ENCODE measurements at regions not wholly inside any gene's neighbourhood (a gene's known extent, or its start where the extent isn't known, plus 50 kb on each side); places are given as distances from the start of the nearest gene placed in this dataset.

DNA sequence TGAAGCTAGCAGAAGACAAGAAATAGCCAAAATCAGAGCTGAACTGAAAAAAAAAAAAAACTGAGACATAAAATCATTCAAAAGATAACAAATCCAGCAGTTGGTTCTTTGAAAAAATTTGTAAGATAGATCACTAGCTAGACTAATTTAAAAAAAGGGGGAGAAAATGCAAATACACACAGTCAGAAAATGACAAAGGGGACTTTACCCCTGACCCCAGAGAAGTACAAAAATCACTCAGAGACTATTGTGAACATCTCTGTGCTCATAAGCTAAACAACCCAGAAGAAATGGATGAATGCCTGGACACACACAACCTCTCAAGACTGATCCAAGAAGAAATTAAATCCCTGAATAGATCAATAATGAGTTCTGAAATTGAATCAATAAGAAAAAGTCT lies 914.3 kb upstream of the API5 start (continued):
- TF ChIP-seq, protein P1, sequence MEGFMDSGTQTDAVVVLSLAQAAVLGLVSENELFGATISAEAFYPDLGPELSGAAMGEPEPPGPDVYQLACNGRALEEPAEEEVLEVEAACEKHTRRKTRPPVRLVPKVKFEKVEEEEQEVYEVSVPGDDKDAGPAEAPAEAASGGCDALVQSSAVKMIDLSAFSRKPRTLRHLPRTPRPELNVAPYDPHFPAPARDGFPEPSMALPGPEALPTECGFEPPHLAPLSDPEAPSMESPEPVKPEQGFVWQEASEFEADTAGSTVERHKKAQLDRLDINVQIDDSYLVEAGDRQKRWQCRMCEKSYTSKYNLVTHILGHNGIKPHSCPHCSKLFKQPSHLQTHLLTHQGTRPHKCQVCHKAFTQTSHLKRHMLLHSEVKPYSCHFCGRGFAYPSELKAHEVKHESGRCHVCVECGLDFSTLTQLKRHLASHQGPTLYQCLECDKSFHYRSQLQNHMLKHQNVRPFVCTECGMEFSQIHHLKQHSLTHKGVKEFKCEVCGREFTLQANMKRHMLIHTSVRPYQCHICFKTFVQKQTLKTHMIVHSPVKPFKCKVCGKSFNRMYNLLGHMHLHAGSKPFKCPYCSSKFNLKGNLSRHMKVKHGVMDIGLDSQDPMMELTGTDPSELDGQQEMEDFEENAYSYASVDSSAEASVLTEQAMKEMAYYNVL (CRISPR knock-in tag; IDR thresholded peaks at IDR 0.05; ENCODE audit: borderline replicate concordance), result no peak
- TF ChIP-seq ZSCAN21 (CRISPR knock-in tag; IDR thresholded peaks at IDR 0.05; ENCODE audit: borderline replicate concordance) (no peak), ZNF234 (CRISPR knock-in tag; conservative IDR thresholded peaks at IDR 0.05) (no peak)

DNA sequence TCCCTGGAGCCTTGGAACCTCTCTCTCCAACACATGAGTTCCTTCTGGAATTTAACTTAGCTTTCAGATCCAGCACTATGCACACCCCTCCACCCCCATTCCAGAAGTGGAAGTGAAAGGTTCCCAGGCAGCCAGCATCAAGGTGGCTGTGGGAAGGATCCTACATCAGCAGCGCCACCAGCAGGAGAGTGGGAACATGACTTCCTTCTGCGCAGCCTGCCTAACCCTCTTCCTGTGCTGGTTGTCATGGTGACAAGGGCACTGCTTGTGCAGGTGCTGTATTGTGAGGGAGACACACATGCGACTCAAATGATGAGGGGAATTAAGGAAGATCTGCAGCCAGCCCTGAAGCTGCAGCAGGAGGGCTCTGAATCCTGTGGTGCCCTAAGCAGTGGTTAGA lies 904.5 kb upstream of the API5 start:
- in situ Hi-C loops (cut with HindIII; ENCODE audit: extremely low pct_ligation_motif_present, low pct_unique_long_range_greater_than_20kb), result no loop called here
- peaks cover 72% of the 10 kb centered on the region for H3K9me3 ChIP-seq (ENCODE audit: low read length)
- H3K27ac ChIP-seq (ENCODE audit: extremely low read length, insufficient read depth, low read length), result no peak overlapping the region
- ChIA-PET POLR2A (no interaction called here), CTCF (ENCODE audit: low intra/inter-chr PET ratio, low total read pairs) (no interaction called here)
- H3K36me3 ChIP-seq (replicated peaks in 1 of 2; ENCODE audit: control insufficient read depth in 1 of 2, insufficient read depth in 2 of 2, low read length in 2 of 2), result no peaks in the 10 kb centered on the region
- H4K20me1 ChIP-seq (ENCODE audit: insufficient read depth, low read length), result no peaks in the 10 kb centered on the region
- FAIRE-seq, result no peak
- no peak for ATAC-seq
- intact Hi-C loops (cut with micrococcal nuclease; ENCODE audit: unreplicated experiment), result no loop called here
- no peak overlapping the region for H3K4me2 ChIP-seq (ENCODE audit: low read depth, low read length)
- H3K27me3 ChIP-seq (ENCODE audit: control insufficient read depth in 1 of 2, insufficient read depth in 2 of 2, low read length in 2 of 2), result no peaks in the 10 kb centered on the region
- BruUV-seq (replicated peaks), result no TSS peak
- H3K4me3 ChIP-seq (replicated peaks in 1 of 3; ENCODE audit: insufficient read depth in 1 of 3, low read depth in 2 of 3, low read length in 3 of 3), result no peak overlapping the region
- no peak overlapping the region for H2AFZ ChIP-seq (ENCODE audit: low read length)
- 25% methylated on average over 3 of the region's 3 CpGs for WGBS (ENCODE audit: low lambda C conversion rate)
- no peak for DNase-seq (ENCODE audit: low spot score)
- H3K9ac ChIP-seq (ENCODE audit: insufficient read depth, low read depth, low read length), result no peak overlapping the region
- TF ChIP-seq SOX13 (IDR thresholded peaks at IDR 0.05), result no peak
- no peak for TF ChIP-seq SOX13 (CRISPR knock-in tag; conservative IDR thresholded peaks at IDR 0.05 in 1 of 2, IDR thresholded peaks at IDR 0.05 in 1 of 2)
- peak; percentile 15; the same call in 1 of the 2 replicates for TF ChIP-seq RFX1 (IDR thresholded peaks at IDR 0.05)
- no peaks in the 10 kb centered on the region for H3K79me2 ChIP-seq (ENCODE audit: insufficient read depth, low read length)
- H3K4me1 ChIP-seq (ENCODE audit: insufficient read depth, low read length), result no peaks in the 10 kb centered on the region
